CD4-positive, alpha-beta T cell (primary cell): ENCODE measurements at regions not wholly inside any gene's neighbourhood (a gene's known extent, or its start where the extent isn't known, plus 50 kb on each side); places are given as distances from the start of the nearest gene placed in this dataset.

ENCODE experiments used
- ATAC-seq: fragments of 200-7000 bp; cut with Tn5 transposase; one replicate; pipeline ENCODE4 v1.10.0; 2022; ENCODE audit warnings: mild to moderate bottlenecking; ENCODE audit not compliant: poor library complexity
- CTCF ChIA-PET: fragments of 350-600 bp; sonication (Branson Sonifier 250); formaldehyde crosslinking; loops from one replicate; lab custom pipeline; 2021; ENCODE audit warnings: antibody characterized with exemption, inconsistent platforms; lab: Charles Lee
- POLR2A ChIA-PET: fragments of 350-600 bp; sonication (Branson Sonifier 250); formaldehyde crosslinking; loops from one replicate; lab custom pipeline; 2021; ENCODE audit warnings: antibody characterized with exemption, inconsistent platforms; lab: Charles Lee
- DNase-seq, 14 experiments: peaks; one replicate each; pipeline ENCODE4 v3.0.0-alpha.2; 2013 to 2020; ENCODE audit warnings: mixed read lengths in 2 of 14
- H3K27ac ChIP-seq, 2 donors: one replicate each; pipeline versions ENCODE4 v1.5.1 to v1.7.0; 2013; ENCODE audit warnings: low read length in 2 of 2, low read depth in 1 of 2, mild to moderate bottlenecking in 1 of 2
- H3K27me3 ChIP-seq, 2 experiments: 1 replicate in 1 of 2; 2 replicates in 1 of 2; pipeline versions ENCODE4 v1.6.1 to v1.7.0; 2013; ENCODE audit warnings: low read length in 2 of 2, control low read depth in 1 of 2, mild to moderate bottlenecking in 1 of 2, moderate library complexity in 1 of 2; ENCODE audit not compliant: insufficient read depth in 2 of 2, control insufficient read depth in 1 of 2
- H3K36me3 ChIP-seq: one replicate; pipeline ENCODE4 v1.6.1; 2013; ENCODE audit warnings: low read length, control low read depth; ENCODE audit not compliant: insufficient read depth
- H3K4me1 ChIP-seq: one replicate; pipeline ENCODE4 v1.6.1; 2013; ENCODE audit warnings: low read length, control low read depth; ENCODE audit not compliant: insufficient read depth
- H3K4me3 ChIP-seq: one replicate; pipeline ENCODE4 v1.5.1; 2013; ENCODE audit warnings: mild to moderate bottlenecking, low read length, moderate library complexity
- H3K9me3 ChIP-seq, 2 experiments: 1 replicate in 1 of 2; 2 replicates in 1 of 2; pipeline versions ENCODE4 v1.6.1 to v1.7.0; 2013; ENCODE audit warnings: low read length in 2 of 2, mild to moderate bottlenecking in 2 of 2, control low read depth in 1 of 2, moderate library complexity in 1 of 2; ENCODE audit not compliant: control insufficient read depth in 1 of 2, insufficient read depth in 1 of 2
- H3K27ac Mint-ChIP-seq: one replicate; pipeline ENCODE4 v1.8.0; 2020; ENCODE audit warnings: mixed read lengths
- H3K27me3 Mint-ChIP-seq: one replicate; pipeline ENCODE4 v1.8.0; 2021; ENCODE audit warnings: mixed read lengths
- H3K36me3 Mint-ChIP-seq: one replicate; pipeline ENCODE4 v1.8.0; 2021; ENCODE audit warnings: low read depth, mixed read lengths
- H3K4me1 Mint-ChIP-seq: one replicate; pipeline ENCODE4 v1.8.0; 2021; ENCODE audit warnings: low read depth, mixed read lengths
- H3K4me3 Mint-ChIP-seq: one replicate; pipeline ENCODE4 v1.8.0; 2020; ENCODE audit warnings: mild to moderate bottlenecking, mixed read lengths
- H3K9me3 Mint-ChIP-seq: one replicate; pipeline ENCODE4 v1.8.0; 2020; ENCODE audit warnings: mixed read lengths
- intact Hi-C, 2 experiments: fragments of 100-400 bp; cut with DNase I in 1 of 2; cut with micrococcal nuclease in 1 of 2; formaldehyde crosslinking; loops; one replicate each; pipeline versions ENCODE4 v1.15.1 to v1.9.0; 2023 to 2025; cut with DNase I, micrococcal nuclease
- TF ChIP-seq, protein P1 (sequence below): fragments of 200-600 bp; IDR thresholded peaks from one replicate; pipeline ENCODE4 v1.8.0; 2022; ENCODE audit warnings: antibody characterized with exemption, mild to moderate bottlenecking

GRCh38 chr2:51718881-51719280 is 686.9 kb upstream of the NRXN1 start:
- no peak overlapping the region for H3K27ac ChIP-seq
- ATAC-seq, result no peak
- intact Hi-C loops, result no loop called here
- Mint-ChIP-seq H3K4me1 (no peaks in the 10 kb centered on the region), H3K4me3 (no peak overlapping the region), H3K9me3 (peaks cover 15% of the 10 kb centered on the region), H3K36me3 (no peaks in the 10 kb centered on the region), H3K27me3 (no peaks in the 10 kb centered on the region), H3K27ac (no peak overlapping the region)
- H3K4me1 ChIP-seq, result no peaks in the 10 kb centered on the region
- ChIA-PET CTCF (no interaction called here), POLR2A (no interaction called here)
- DNase-seq, result no peak
- no peak overlapping the region for H3K4me3 ChIP-seq
- TF ChIP-seq, protein P1, sequence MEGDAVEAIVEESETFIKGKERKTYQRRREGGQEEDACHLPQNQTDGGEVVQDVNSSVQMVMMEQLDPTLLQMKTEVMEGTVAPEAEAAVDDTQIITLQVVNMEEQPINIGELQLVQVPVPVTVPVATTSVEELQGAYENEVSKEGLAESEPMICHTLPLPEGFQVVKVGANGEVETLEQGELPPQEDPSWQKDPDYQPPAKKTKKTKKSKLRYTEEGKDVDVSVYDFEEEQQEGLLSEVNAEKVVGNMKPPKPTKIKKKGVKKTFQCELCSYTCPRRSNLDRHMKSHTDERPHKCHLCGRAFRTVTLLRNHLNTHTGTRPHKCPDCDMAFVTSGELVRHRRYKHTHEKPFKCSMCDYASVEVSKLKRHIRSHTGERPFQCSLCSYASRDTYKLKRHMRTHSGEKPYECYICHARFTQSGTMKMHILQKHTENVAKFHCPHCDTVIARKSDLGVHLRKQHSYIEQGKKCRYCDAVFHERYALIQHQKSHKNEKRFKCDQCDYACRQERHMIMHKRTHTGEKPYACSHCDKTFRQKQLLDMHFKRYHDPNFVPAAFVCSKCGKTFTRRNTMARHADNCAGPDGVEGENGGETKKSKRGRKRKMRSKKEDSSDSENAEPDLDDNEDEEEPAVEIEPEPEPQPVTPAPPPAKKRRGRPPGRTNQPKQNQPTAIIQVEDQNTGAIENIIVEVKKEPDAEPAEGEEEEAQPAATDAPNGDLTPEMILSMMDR, result no peak
- no peaks in the 10 kb centered on the region for H3K36me3 ChIP-seq
- no peaks in the 10 kb centered on the region for H3K27me3 ChIP-seq
- H3K9me3 ChIP-seq, result no peaks in the 10 kb centered on the region

DNA sequence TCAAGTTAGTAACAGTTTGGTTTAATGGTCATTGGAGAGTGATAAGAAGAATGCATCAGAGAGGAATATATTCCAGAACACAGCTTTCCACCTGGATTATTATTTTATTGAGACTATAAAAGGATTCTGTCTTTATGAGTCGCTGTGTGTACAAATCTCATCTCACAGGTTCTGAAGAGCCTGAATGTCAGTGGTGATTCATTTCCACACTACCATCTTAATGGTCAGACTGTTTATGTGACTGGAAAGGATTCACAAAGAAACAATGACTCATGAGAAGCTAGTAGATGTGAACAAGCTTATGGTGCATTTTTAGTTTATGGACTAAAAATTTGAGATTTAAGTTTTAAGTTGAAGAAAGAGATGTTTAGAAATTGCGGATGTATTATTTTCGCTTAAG is 685.4 kb upstream of the NRXN1 start:
- Mint-ChIP-seq H3K27me3 (no peaks in the 10 kb centered on the region), H3K36me3 (no peaks in the 10 kb centered on the region), H3K27ac (no peak overlapping the region), H3K4me1 (no peaks in the 10 kb centered on the region), H3K9me3 (peaks cover 14% of the 10 kb centered on the region), H3K4me3 (no peak overlapping the region)
- H3K4me1 ChIP-seq, result no peaks in the 10 kb centered on the region
- no peak overlapping the region for H3K27ac ChIP-seq
- DNase-seq (no peak), ATAC-seq (no peak)
- H3K36me3 ChIP-seq, result no peaks in the 10 kb centered on the region
- H3K9me3 ChIP-seq, result no peaks in the 10 kb centered on the region
- ChIA-PET POLR2A (no interaction called here), CTCF (no interaction called here)
- H3K27me3 ChIP-seq, result no peaks in the 10 kb centered on the region
- no peak overlapping the region for H3K4me3 ChIP-seq
- TF ChIP-seq, protein P1, result no peak
- intact Hi-C loops, result no loop called here

GRCh38 chr2:51711766-51712165 is 679.8 kb upstream of the NRXN1 start:
- no peak for ATAC-seq
- POLR2A ChIA-PET, result no interaction called here
- Histone ChIP-seq H3K27ac (no peak overlapping the region), H3K4me1 (no peaks in the 10 kb centered on the region), H3K36me3 (no peaks in the 10 kb centered on the region), H3K4me3 (no peak overlapping the region), H3K27me3 (no peaks in the 10 kb centered on the region), H3K9me3 (no peaks in the 10 kb centered on the region)
- no peak overlapping the region for H3K27ac Mint-ChIP-seq
- intact Hi-C loops, result no loop called here
- peaks cover 10% of the 10 kb centered on the region for H3K9me3 Mint-ChIP-seq
- no peaks in the 10 kb centered on the region for H3K36me3 Mint-ChIP-seq
- H3K4me3 Mint-ChIP-seq, result no peak overlapping the region
- DNase-seq, result no peak
- no peaks in the 10 kb centered on the region for H3K27me3 Mint-ChIP-seq
- TF ChIP-seq, protein P1, result no peak
- no peaks in the 10 kb centered on the region for H3K4me1 Mint-ChIP-seq
- CTCF ChIA-PET, result no interaction called here
